ENCODE measurements at regions not wholly inside any gene's neighbourhood (a gene's known extent, or its start where the extent isn't known, plus 50 kb on each side); places are given as distances from the start of the nearest gene placed in this dataset.
A peak's percentile ranks its signal among the peaks of the same experiment; 100 is the strongest.

GRCh38 chr1:181413195-181413815 lies 70.0 kb upstream of the CACNA1E start:
- Histone ChIP-seq H3K36me3 (no peaks in the 10 kb centered on the region), H3K9me3 (no peaks in the 10 kb centered on the region), H3K27me3 (no peaks in the 10 kb centered on the region), H3K27ac (no peak overlapping the region), H3K4me1 (no peaks in the 10 kb centered on the region), H3K4me3 (no peak overlapping the region)
- no peak for ATAC-seq
- TF ChIP-seq CTCF (IDR thresholded peaks at IDR 0.05) (no peak), POLR2A (IDR thresholded peaks at IDR 0.05) (no peak), EP300 (IDR thresholded peaks at IDR 0.05) (no peak), POLR2AphosphoS5 (IDR thresholded peaks at IDR 0.05) (no peak)
- WGBS, 2 donors (ENCODE audit: low coverage in 1 of 2), result no CpG with 5 or more reads among the region's 56 CpGs

DNA sequence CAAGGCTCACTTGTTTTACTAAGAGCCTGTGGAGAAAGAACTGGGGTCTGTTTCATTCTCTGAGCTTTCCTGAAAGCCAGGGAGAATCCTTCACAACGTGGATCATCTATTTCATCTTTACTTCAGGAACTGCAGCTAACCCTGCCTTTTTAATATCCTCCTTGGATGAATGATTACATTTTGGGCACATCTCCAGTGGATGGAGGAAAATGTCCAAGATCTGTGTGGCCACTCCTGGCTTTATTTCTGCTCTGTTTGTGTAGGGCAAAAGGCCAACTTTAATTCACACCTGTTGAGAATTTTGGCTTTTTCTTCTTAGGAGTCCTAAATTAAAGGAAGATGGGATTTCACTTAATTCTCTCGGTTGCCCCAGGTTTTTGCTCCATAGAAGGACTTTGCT lies 69.5 kb upstream of the CACNA1E start:
- Histone ChIP-seq H3K9me3 (no peaks in the 10 kb centered on the region), H3K4me3 (no peak overlapping the region), H3K27ac (no peak overlapping the region), H3K27me3 (no peaks in the 10 kb centered on the region), H3K36me3 (no peaks in the 10 kb centered on the region), H3K4me1 (no peaks in the 10 kb centered on the region)
- no peak for ATAC-seq
- WGBS, 2 donors (ENCODE audit: low coverage in 1 of 2), result 48 to 59% methylated on average over 2 of the region's 2 CpGs
- no peak for TF ChIP-seq POLR2A (IDR thresholded peaks at IDR 0.05)
- no peak for TF ChIP-seq POLR2AphosphoS5 (IDR thresholded peaks at IDR 0.05)
- no peak for TF ChIP-seq CTCF (IDR thresholded peaks at IDR 0.05)
- no peak for TF ChIP-seq EP300 (IDR thresholded peaks at IDR 0.05)

DNA sequence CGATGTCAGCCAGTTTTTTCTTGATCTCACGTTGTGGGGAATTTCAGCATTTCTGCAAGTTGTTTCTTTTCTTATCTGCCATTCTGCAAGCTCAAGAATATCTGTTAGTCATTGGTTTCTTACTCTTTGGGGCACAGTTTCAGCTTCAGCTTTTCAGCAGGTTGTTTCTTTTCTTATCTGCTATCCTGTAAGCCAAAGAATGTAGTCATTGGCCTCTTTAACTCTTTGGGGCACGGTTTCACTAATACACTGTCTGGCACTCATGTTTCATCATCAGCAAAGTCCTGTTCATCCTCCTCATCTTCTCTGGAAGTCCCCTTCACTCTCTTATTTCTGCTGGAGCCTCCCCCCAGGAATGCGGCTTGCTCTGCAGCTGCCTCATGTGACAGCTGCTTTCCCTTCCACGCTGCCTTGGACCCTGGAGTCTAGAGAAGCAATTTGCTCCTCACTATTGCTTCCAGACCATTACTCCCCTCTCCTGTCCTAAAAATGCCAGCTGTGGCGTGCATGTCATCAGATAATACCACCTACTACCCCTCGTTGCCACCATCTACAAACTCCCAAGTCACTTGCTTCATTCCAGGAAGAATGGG lies 67.0 kb upstream of the CACNA1E start:
- Histone ChIP-seq H3K27me3 (no peaks in the 10 kb centered on the region), H3K27ac (no peak overlapping the region), H3K4me3 (no peak overlapping the region), H3K4me1 (no peaks in the 10 kb centered on the region), H3K36me3 (no peaks in the 10 kb centered on the region), H3K9me3 (no peaks in the 10 kb centered on the region)
- TF ChIP-seq POLR2AphosphoS5 (IDR thresholded peaks at IDR 0.05) (no peak), POLR2A (IDR thresholded peaks at IDR 0.05) (no peak), EP300 (IDR thresholded peaks at IDR 0.05) (no peak), CTCF (IDR thresholded peaks at IDR 0.05) (no peak)
- ATAC-seq, result no peak
- 73 to 87% methylated on average over 4 to 7 of the region's 7 CpGs for WGBS, 2 donors (ENCODE audit: low coverage in 1 of 2)

DNA sequence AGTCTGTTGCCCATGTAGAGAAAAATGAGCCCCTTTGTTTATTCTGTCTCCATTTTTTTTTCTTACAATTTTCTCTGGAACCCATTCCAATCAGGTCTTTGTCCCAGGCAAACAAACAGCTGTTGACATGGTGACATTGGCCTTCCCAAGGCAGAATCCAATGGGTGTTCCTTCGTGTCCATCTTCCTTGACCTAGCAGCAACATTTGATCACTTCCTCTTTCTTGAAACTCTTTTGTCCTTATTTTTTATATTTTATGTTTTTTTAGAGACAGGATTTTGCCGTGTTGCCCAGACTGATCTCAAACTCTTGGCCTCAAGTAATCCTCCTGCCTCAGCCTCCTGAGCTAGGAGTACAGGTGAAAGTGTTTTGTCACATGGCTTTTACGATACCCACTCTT lies 65.4 kb upstream of the CACNA1E start:
- H3K36me3 ChIP-seq, result no peaks in the 10 kb centered on the region
- no peak overlapping the region for H3K4me3 ChIP-seq
- no peak for TF ChIP-seq POLR2AphosphoS5 (IDR thresholded peaks at IDR 0.05)
- TF ChIP-seq POLR2A (IDR thresholded peaks at IDR 0.05), result no peak
- no peak for TF ChIP-seq CTCF (IDR thresholded peaks at IDR 0.05)
- no peak for TF ChIP-seq EP300 (IDR thresholded peaks at IDR 0.05)
- no peaks in the 10 kb centered on the region for H3K27me3 ChIP-seq
- no peak for ATAC-seq
- no peaks in the 10 kb centered on the region for H3K9me3 ChIP-seq
- no peaks in the 10 kb centered on the region for H3K4me1 ChIP-seq
- H3K27ac ChIP-seq, result no peak overlapping the region
- WGBS, 2 donors (ENCODE audit: low coverage in 1 of 2), result 80 to 92% methylated on average over 3 of the region's 3 CpGs

DNA sequence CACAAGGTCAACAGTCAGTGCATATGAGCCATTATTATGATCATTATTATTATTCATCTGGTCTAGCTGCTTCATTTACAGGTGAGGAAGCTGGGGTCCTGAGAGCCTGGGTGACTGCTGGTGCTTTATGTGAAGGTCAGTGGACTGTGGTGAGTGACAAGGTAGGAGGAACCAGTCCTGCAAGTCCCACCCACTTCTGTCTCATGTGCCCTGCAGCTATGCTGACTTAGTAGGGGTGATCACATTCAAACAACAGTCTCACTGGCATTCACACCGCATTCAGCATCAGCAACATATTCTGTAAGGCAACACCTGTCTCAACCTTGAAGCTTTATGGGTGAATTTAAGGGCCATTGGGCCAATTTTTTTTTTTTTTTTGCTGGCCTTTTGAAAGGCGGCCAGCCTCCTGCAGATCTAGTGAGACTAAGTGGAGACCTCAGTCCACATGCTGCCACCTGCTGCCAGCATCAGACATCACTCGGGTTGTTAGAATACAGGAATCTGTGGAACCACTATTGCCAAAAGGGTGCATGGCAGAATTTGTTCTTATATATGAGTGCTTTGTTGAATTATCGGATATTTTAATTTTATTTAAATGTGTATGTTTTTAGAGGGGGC lies 59.9 kb upstream of the CACNA1E start:
- no peak for TF ChIP-seq EP300 (IDR thresholded peaks at IDR 0.05)
- TF ChIP-seq POLR2A (IDR thresholded peaks at IDR 0.05), result no peak
- TF ChIP-seq CTCF (IDR thresholded peaks at IDR 0.05), result peak in 1 of 4 experiments; percentile 28
- no peak for TF ChIP-seq POLR2AphosphoS5 (IDR thresholded peaks at IDR 0.05)
- H3K27ac ChIP-seq, result no peak overlapping the region
- WGBS, 2 donors (ENCODE audit: low coverage in 1 of 2), result 6 to 25% methylated on average over 2 to 4 of the region's 4 CpGs
- H3K9me3 ChIP-seq, result no peaks in the 10 kb centered on the region
- H3K4me3 ChIP-seq, result no peak overlapping the region
- ATAC-seq, result no peak
- no peaks in the 10 kb centered on the region for H3K4me1 ChIP-seq
- H3K36me3 ChIP-seq, result no peaks in the 10 kb centered on the region
- H3K27me3 ChIP-seq, result peaks cover 27% of the 10 kb centered on the region

Data from gastroesophageal sphincter (tissue), 4 donors.